WTC11 (cell line): ENCODE measurements at regions not wholly inside any gene's neighbourhood (a gene's known extent, or its start where the extent isn't known, plus 50 kb on each side); places are given as distances from the start of the nearest gene placed in this dataset.

Source experiments
- ATAC-seq: fragments of 200-7000 bp; cut with Tn5 transposase; 2 replicates; pipeline ENCODE4 v1.10.0; 2021; ENCODE audit warnings: mild to moderate bottlenecking, moderate library complexity
- CTCF ChIA-PET: fragments of 300-600 bp; sonication (Branson Sonifier 250); formaldehyde crosslinking; loops from one replicate; lab custom pipeline; 2021; ENCODE audit warnings: antibody characterized with exemption; lab: Charles Lee
- POLR2A ChIA-PET: fragments of 350-600 bp; sonication (Branson Sonifier 250); formaldehyde crosslinking; loops from one replicate; lab custom pipeline; 2021; ENCODE audit warnings: antibody characterized with exemption; lab: Charles Lee
- DNase-seq: peaks from one replicate; pipeline ENCODE4 v3.0.0; 2021; ENCODE audit warnings: low spot score
- H3K27ac Mint-ChIP-seq: 2 replicates; pipeline ENCODE4 v1.8.0; 2021; ENCODE audit warnings: mixed read lengths
- H3K27me3 Mint-ChIP-seq: 2 replicates; pipeline ENCODE4 v1.8.0; 2021; ENCODE audit warnings: low read depth, mild to moderate bottlenecking, moderate library complexity, mixed read lengths
- H3K36me3 Mint-ChIP-seq: 2 replicates; pipeline ENCODE4 v1.8.0; 2021; ENCODE audit warnings: mixed read lengths
- H3K4me1 Mint-ChIP-seq: 2 replicates; pipeline ENCODE4 v1.8.0; 2022; ENCODE audit warnings: mixed read lengths
- H3K4me3 Mint-ChIP-seq: 2 replicates; pipeline ENCODE4 v1.8.0; 2021; ENCODE audit warnings: mild to moderate bottlenecking, moderate library complexity, mixed read lengths
- H3K9me3 Mint-ChIP-seq: 2 replicates; pipeline ENCODE4 v1.8.0; 2021; ENCODE audit warnings: mixed read lengths
- AR ChIP-seq: fragments of 250-450 bp; sonication (Bioruptor Pico); IDR thresholded peaks from 2 replicates; pipeline ENCODE4 v1.9.0; 2021; ENCODE audit warnings: mild to moderate bottlenecking
- ARID4B ChIP-seq: sonication (generic); formaldehyde crosslinking; IDR thresholded peaks from 2 replicates; pipeline ENCODE4 v1.8.0; 2023; ENCODE audit warnings: missing genetic modification reagents, mild to moderate bottlenecking, borderline replicate concordance
- ATF1 ChIP-seq: sonication (generic); formaldehyde crosslinking; IDR thresholded peaks from 2 replicates; pipeline ENCODE4 v1.8.1; 2023; ENCODE audit warnings: mild to moderate bottlenecking, moderate library complexity, missing genetic modification reagents
- CREB1 ChIP-seq: sonication (generic); formaldehyde crosslinking; IDR thresholded peaks from 2 replicates; pipeline ENCODE4 v1.8.0; 2023; ENCODE audit warnings: mild to moderate bottlenecking, missing genetic modification reagents
- CREM ChIP-seq: sonication (generic); formaldehyde crosslinking; IDR thresholded peaks from 2 replicates; pipeline ENCODE4 v1.8.1; 2022; ENCODE audit warnings: mild to moderate bottlenecking, missing genetic modification reagents, moderate library complexity
- E2F4 ChIP-seq: sonication (generic); formaldehyde crosslinking; IDR thresholded peaks from 2 replicates; pipeline ENCODE4 v1.8.1; 2022; ENCODE audit warnings: low read depth, mild to moderate bottlenecking, moderate library complexity, missing genetic modification reagents, borderline replicate concordance
- HMGA2 ChIP-seq: fragments of 250-450 bp; sonication (Bioruptor Pico); IDR thresholded peaks from 2 replicates; pipeline ENCODE4 v1.4.0; 2021; ENCODE audit warnings: mild to moderate bottlenecking, moderate library complexity
- MAX ChIP-seq: sonication (generic); formaldehyde crosslinking; IDR thresholded peaks from 2 replicates; pipeline ENCODE4 v1.8.0; 2022; ENCODE audit warnings: mild to moderate bottlenecking, missing genetic modification reagents
- MLX ChIP-seq: sonication (generic); formaldehyde crosslinking; IDR thresholded peaks from 2 replicates; pipeline ENCODE4 v1.8.1; 2023; ENCODE audit warnings: mild to moderate bottlenecking, missing genetic modification reagents, moderate library complexity
- NFE2L1 ChIP-seq: sonication (generic); formaldehyde crosslinking; IDR thresholded peaks from 2 replicates; pipeline ENCODE4 v1.8.1; 2023; ENCODE audit warnings: missing genetic modification reagents
- NFYB ChIP-seq: sonication (generic); formaldehyde crosslinking; conservative IDR thresholded peaks from 2 replicates; pipeline ENCODE4 v1.8.0; 2022; ENCODE audit warnings: low read depth, missing genetic modification reagents
- ZNF219 ChIP-seq: sonication (generic); formaldehyde crosslinking; IDR thresholded peaks from 2 replicates; pipeline ENCODE4 v1.8.0; 2023; ENCODE audit warnings: missing genetic modification reagents, mild to moderate bottlenecking, borderline replicate concordance
- ZNF317 ChIP-seq: sonication (generic); formaldehyde crosslinking; IDR thresholded peaks from 2 replicates; pipeline ENCODE4 v1.8.1; 2023; ENCODE audit warnings: low read depth, mild to moderate bottlenecking, moderate library complexity, missing genetic modification reagents, borderline replicate concordance
- TF ChIP-seq, protein P1 (sequence below): fragments of 250-450 bp; sonication (Bioruptor Pico); IDR thresholded peaks from 2 replicates; pipeline ENCODE4 v2.1.2; 2022; ENCODE audit warnings: mild to moderate bottlenecking, moderate library complexity
- TF ChIP-seq, protein P2 (sequence below): sonication (generic); formaldehyde crosslinking; IDR thresholded peaks from 2 replicates; pipeline ENCODE4 v1.8.0; 2022; ENCODE audit warnings: missing genetic modification reagents
- TF ChIP-seq, protein P3 (sequence below): fragments of 250-450 bp; sonication (Bioruptor Pico); IDR thresholded peaks from 2 replicates; pipeline ENCODE4 v1.9.0; 2021; ENCODE audit warnings: mild to moderate bottlenecking

DNA sequence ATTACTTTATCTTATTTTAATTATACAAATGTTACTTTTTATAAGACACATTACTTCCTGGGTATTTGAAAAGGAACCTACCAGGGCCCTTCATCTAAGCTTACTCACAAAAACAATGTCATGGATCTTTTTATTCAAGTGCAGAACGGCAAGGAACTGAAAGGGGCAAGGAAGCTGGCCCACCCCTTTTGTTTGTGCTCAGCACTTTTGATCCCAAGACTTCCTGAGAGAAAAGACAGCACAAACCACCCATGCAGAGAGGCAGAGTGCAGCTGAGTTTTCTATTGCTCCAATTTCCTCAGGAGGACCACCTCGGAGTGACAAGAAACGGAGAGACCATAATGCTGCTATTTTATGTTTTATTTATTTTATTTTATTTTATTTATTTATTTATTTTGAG, 232.0 kb upstream of the NRP1 start:
- TF ChIP-seq MAX, result no peak
- no peak for TF ChIP-seq CREM (CRISPR knock-in tag)
- no peak for TF ChIP-seq ATF1 (CRISPR knock-in tag)
- TF ChIP-seq AR (CRISPR knock-in tag), result no peak
- TF ChIP-seq HMGA2 (CRISPR knock-in tag), result peak; percentile 39
- TF ChIP-seq, protein P1, sequence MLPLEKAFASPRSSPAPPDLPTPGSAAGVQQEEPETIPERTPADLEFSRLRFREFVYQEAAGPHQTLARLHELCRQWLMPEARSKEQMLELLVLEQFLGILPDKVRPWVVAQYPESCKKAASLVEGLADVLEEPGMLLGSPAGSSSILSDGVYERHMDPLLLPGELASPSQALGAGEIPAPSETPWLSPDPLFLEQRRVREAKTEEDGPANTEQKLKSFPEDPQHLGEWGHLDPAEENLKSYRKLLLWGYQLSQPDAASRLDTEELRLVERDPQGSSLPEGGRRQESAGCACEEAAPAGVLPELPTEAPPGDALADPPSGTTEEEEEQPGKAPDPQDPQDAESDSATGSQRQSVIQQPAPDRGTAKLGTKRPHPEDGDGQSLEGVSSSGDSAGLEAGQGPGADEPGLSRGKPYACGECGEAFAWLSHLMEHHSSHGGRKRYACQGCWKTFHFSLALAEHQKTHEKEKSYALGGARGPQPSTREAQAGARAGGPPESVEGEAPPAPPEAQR, result no peak
- TF ChIP-seq ARID4B (CRISPR knock-in tag), result no peak
- H3K27me3 Mint-ChIP-seq, result no peaks in the 10 kb centered on the region
- peak overlapping the region; percentile 90; the same call in 1 of the 2 replicates for H3K27ac Mint-ChIP-seq
- ATAC-seq (peak; percentile 89), DNase-seq (no peak)
- POLR2A ChIA-PET, result no interaction called here
- CTCF ChIA-PET, result no interaction called here
- no peaks in the 10 kb centered on the region for H3K36me3 Mint-ChIP-seq
- H3K4me3 Mint-ChIP-seq, result no peak overlapping the region
- peaks cover 4% of the 10 kb centered on the region; the same call in 1 of the 2 replicates for H3K9me3 Mint-ChIP-seq
- peaks cover 25% of the 10 kb centered on the region for H3K4me1 Mint-ChIP-seq

GRCh38 chr10:33566001-33566400, 231.5 kb upstream of the NRP1 start:
- TF ChIP-seq, protein P2, sequence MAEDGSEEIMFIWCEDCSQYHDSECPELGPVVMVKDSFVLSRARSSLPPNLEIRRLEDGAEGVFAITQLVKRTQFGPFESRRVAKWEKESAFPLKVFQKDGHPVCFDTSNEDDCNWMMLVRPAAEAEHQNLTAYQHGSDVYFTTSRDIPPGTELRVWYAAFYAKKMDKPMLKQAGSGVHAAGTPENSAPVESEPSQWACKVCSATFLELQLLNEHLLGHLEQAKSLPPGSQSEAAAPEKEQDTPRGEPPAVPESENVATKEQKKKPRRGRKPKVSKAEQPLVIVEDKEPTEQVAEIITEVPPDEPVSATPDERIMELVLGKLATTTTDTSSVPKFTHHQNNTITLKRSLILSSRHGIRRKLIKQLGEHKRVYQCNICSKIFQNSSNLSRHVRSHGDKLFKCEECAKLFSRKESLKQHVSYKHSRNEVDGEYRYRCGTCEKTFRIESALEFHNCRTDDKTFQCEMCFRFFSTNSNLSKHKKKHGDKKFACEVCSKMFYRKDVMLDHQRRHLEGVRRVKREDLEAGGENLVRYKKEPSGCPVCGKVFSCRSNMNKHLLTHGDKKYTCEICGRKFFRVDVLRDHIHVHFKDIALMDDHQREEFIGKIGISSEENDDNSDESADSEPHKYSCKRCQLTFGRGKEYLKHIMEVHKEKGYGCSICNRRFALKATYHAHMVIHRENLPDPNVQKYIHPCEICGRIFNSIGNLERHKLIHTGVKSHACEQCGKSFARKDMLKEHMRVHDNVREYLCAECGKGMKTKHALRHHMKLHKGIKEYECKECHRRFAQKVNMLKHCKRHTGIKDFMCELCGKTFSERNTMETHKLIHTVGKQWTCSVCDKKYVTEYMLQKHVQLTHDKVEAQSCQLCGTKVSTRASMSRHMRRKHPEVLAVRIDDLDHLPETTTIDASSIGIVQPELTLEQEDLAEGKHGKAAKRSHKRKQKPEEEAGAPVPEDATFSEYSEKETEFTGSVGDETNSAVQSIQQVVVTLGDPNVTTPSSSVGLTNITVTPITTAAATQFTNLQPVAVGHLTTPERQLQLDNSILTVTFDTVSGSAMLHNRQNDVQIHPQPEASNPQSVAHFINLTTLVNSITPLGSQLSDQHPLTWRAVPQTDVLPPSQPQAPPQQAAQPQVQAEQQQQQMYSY (CRISPR knock-in tag), result no peak
- TF ChIP-seq E2F4 (CRISPR knock-in tag) (no peak), NFYB (CRISPR knock-in tag) (no peak), ZNF219 (CRISPR knock-in tag) (no peak), ZNF317 (no peak), CREB1 (CRISPR knock-in tag) (no peak), NFE2L1 (CRISPR knock-in tag) (no peak), MLX (CRISPR knock-in tag) (no peak)
- TF ChIP-seq, protein P3, sequence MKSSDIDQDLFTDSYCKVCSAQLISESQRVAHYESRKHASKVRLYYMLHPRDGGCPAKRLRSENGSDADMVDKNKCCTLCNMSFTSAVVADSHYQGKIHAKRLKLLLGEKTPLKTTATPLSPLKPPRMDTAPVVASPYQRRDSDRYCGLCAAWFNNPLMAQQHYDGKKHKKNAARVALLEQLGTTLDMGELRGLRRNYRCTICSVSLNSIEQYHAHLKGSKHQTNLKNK (CRISPR knock-in tag), result no peak
- TF ChIP-seq, protein P1, result no peak
- Mint-ChIP-seq H3K27me3 (no peaks in the 10 kb centered on the region), H3K9me3 (peaks cover 4% of the 10 kb centered on the region; the same call in 1 of the 2 replicates), H3K36me3 (no peaks in the 10 kb centered on the region), H3K27ac (peak overlapping the region; percentile 83), H3K4me1 (peaks cover 25% of the 10 kb centered on the region), H3K4me3 (no peak overlapping the region)
- ChIA-PET CTCF (interaction anchor here (0.6 kb wide), 1 partner anchor 117 kb away, joined by 5 read pairs; no protein-coding TSS in a partner anchor), POLR2A (no interaction called here)
- DNase-seq (no peak), ATAC-seq (peak; percentile 52)
